Suprapubic skin (tissue), 4 donors: ENCODE measurements at regions not wholly inside any gene's neighbourhood (a gene's known extent, or its start where the extent isn't known, plus 50 kb on each side); places are given as distances from the start of the nearest gene placed in this dataset.

ENCODE experiments used
- DNase-seq, 2 donors: peaks; one replicate each; pipeline ENCODE4 v3.0.0-alpha.2; 2019; ENCODE audit warnings: low spot score in 2 of 2
- H3K27ac ChIP-seq: fragments of 200-600 bp; sonication (generic); one replicate; pipeline ENCODE4 v1.5.1; 2019
- H3K27me3 ChIP-seq: fragments of 200-600 bp; sonication (generic); one replicate; pipeline ENCODE4 v1.5.1; 2019
- H3K36me3 ChIP-seq: fragments of 200-600 bp; sonication (generic); one replicate; pipeline ENCODE4 v1.5.1; 2019
- H3K4me1 ChIP-seq: fragments of 200-600 bp; sonication (generic); one replicate; pipeline ENCODE4 v1.5.1; 2019
- H3K4me3 ChIP-seq: fragments of 200-600 bp; sonication (generic); one replicate; pipeline ENCODE4 v1.5.1; 2019; ENCODE audit warnings: mild to moderate bottlenecking
- H3K9me3 ChIP-seq: fragments of 200-600 bp; sonication (generic); one replicate; pipeline ENCODE4 v1.5.1; 2019
- EP300 ChIP-seq: sonication (generic); formaldehyde crosslinking; IDR thresholded peaks from one replicate; pipeline ENCODE4 v1.6.1; 2017; ENCODE audit warnings: antibody characterized with exemption
- POLR2A ChIP-seq, 2 donors: fragments of 450-650 bp; IDR thresholded peaks; one replicate each; pipeline ENCODE4 v1.6.1; 2017; ENCODE audit warnings: antibody characterized with exemption in 2 of 2, mild to moderate bottlenecking in 2 of 2, moderate library complexity in 2 of 2
- POLR2AphosphoS5 ChIP-seq, 3 donors: sonication (generic); formaldehyde crosslinking; IDR thresholded peaks; one replicate each; pipeline ENCODE4 v1.6.1; 2017; ENCODE audit warnings: antibody characterized with exemption in 3 of 3
- WGBS: methylation state at CpG from one replicate; pipeline ENCODE4 v1.1.5; 2018; 5-methylcytosine and 5-hydroxymethylcytosine counted together
- TF ChIP-seq, protein P1 (sequence below), 2 donors: fragments of 200-600 bp in 1 of 2; fragments of 450-650 bp in 1 of 2; sonication (generic) in 1 of 2; IDR thresholded peaks; one replicate each; pipeline ENCODE4 v1.5.1; 2016 to 2019; ENCODE audit warnings: antibody characterized with exemption in 2 of 2, mild to moderate bottlenecking in 1 of 2, moderate library complexity in 1 of 2

DNA sequence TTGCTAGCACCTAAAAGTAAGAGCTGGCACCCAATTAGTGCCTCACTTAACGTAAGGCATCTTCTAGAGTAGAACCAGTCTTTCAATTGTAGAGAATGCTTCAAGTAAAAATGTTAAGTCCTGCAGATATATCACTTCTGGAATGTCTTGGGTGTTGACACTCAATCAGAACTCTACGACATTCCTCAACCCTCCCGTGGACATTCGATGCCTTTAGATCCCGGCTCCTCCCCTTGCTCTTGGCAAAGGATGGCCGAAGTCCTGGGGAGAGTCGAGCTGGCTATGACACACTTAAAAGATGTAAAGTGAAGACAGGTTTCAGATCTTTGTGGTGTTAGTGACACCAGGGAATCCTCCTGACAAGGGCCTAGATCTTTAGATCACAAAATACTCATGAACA, 87.5 kb upstream of the ERCC6L2 start:
- 58% methylated on average over 7 of the region's 7 CpGs for WGBS
- DNase-seq, result no peak
- no peak for TF ChIP-seq EP300
- TF ChIP-seq, protein P1, sequence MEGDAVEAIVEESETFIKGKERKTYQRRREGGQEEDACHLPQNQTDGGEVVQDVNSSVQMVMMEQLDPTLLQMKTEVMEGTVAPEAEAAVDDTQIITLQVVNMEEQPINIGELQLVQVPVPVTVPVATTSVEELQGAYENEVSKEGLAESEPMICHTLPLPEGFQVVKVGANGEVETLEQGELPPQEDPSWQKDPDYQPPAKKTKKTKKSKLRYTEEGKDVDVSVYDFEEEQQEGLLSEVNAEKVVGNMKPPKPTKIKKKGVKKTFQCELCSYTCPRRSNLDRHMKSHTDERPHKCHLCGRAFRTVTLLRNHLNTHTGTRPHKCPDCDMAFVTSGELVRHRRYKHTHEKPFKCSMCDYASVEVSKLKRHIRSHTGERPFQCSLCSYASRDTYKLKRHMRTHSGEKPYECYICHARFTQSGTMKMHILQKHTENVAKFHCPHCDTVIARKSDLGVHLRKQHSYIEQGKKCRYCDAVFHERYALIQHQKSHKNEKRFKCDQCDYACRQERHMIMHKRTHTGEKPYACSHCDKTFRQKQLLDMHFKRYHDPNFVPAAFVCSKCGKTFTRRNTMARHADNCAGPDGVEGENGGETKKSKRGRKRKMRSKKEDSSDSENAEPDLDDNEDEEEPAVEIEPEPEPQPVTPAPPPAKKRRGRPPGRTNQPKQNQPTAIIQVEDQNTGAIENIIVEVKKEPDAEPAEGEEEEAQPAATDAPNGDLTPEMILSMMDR (IDR thresholded peaks at IDR 0.05), result no peak
- no peak for TF ChIP-seq POLR2AphosphoS5 (IDR thresholded peaks at IDR 0.05)
- TF ChIP-seq POLR2A (IDR thresholded peaks at IDR 0.05), result no peak

DNA sequence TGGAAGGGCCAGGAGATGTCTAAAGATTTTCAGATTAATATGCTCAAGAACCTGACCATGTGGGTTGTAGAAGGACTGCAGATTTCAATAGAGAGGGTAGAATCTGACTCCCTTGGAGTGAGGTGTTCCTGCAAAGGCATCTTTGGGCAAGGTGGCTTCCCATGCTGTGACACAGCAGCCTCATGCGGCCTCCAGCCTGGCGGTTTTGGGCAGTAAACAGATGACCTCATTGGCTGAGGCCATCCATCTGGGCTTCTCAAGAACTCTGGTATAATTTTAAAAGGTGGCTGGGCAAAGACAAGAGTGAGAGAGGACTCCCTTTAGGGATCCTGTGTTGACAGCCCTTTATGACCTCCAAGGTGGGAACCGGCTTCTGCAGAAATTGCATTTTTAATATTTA, 90.3 kb upstream of the ERCC6L2 start:
- Histone ChIP-seq H3K4me3 (no peak overlapping the region), H3K9me3 (no peaks in the 10 kb centered on the region), H3K36me3 (no peaks in the 10 kb centered on the region), H3K27me3 (peaks cover 3% of the 10 kb centered on the region), H3K27ac (no peak overlapping the region), H3K4me1 (no peaks in the 10 kb centered on the region)
- no peak for TF ChIP-seq POLR2AphosphoS5 (IDR thresholded peaks at IDR 0.05)
- TF ChIP-seq POLR2A (IDR thresholded peaks at IDR 0.05), result no peak
- TF ChIP-seq, protein P1 (IDR thresholded peaks at IDR 0.05), result no peak
- no peak for TF ChIP-seq EP300
- no peak for DNase-seq
- 89% methylated on average over 3 of the region's 3 CpGs for WGBS

More for the DNA sequence above, 87.5 kb upstream of the ERCC6L2 start:
- Histone ChIP-seq H3K27me3 (peaks cover 3% of the 10 kb centered on the region), H3K4me1 (no peaks in the 10 kb centered on the region), H3K4me3 (no peak overlapping the region), H3K36me3 (no peaks in the 10 kb centered on the region), H3K27ac (no peak overlapping the region), H3K9me3 (no peaks in the 10 kb centered on the region)

DNA sequence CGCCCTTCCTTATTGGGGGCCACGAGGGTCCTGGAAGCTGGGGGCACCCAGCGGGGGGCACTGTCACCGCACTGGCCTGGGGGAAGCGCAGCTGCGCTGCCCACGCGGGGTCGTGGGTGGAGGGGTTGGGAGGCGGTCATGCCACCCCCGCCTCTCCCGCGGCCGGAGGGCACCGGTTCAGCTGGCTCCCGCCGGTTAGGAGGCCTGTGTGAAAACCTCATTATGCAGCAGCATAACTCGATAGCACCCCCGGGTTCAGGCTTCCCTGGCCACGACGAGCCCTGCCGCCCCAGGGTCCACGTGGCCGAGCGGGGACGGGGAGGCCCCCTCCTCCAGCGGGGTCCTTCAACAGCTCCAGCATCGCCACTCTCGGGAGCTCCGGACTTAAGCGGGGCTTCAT, 91.2 kb upstream of the ERCC6L2 start:
- 95% methylated on average over 30 of the region's 31 CpGs for WGBS
- no peak overlapping the region for H3K27ac ChIP-seq
- TF ChIP-seq POLR2AphosphoS5 (IDR thresholded peaks at IDR 0.05), result no peak
- no peak for TF ChIP-seq POLR2A (IDR thresholded peaks at IDR 0.05)
- no peak for TF ChIP-seq EP300
- TF ChIP-seq, protein P1 (IDR thresholded peaks at IDR 0.05), result no peak
- peaks cover 3% of the 10 kb centered on the region for H3K27me3 ChIP-seq
- H3K4me1 ChIP-seq, result no peaks in the 10 kb centered on the region
- DNase-seq, result no peak
- no peak overlapping the region for H3K4me3 ChIP-seq
- H3K36me3 ChIP-seq, result no peaks in the 10 kb centered on the region
- H3K9me3 ChIP-seq, result no peaks in the 10 kb centered on the region

DNA sequence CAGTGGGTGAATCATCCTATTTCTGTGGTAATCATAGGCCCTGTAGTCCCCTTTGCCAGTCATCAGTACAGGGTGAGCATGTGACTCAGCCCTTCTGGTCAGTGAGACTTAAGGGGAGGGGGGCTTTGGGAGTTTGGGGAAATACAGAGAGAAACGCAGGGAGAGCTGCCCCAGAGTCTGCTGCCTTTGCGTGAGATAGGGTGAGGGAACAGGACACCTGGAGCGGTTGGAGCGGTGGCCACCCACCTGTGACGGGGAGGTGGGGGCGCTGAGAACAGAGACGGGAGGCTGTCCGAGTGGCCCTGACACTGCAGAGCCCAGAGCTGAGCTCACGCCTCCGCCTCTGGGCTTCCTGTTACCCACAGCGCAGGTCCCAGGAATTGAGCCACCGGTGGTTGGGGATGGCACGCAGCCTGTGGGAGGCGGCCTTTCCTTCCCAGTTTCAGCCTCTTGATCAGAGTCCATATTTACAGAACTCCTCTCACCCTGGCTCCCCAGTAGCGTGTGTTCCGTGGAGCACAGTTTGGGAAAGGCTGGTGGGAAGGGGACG, 92.0 kb upstream of the ERCC6L2 start:
- WGBS, result 91% methylated on average over 17 of the region's 17 CpGs
- no peak for TF ChIP-seq POLR2AphosphoS5 (IDR thresholded peaks at IDR 0.05)
- TF ChIP-seq, protein P1 (IDR thresholded peaks at IDR 0.05), result no peak
- TF ChIP-seq EP300, result no peak
- no peak for TF ChIP-seq POLR2A (IDR thresholded peaks at IDR 0.05)
- Histone ChIP-seq H3K4me1 (no peaks in the 10 kb centered on the region), H3K27ac (no peak overlapping the region), H3K9me3 (no peaks in the 10 kb centered on the region), H3K4me3 (no peak overlapping the region), H3K27me3 (peaks cover 3% of the 10 kb centered on the region), H3K36me3 (no peaks in the 10 kb centered on the region)
- DNase-seq, result no peak

DNA sequence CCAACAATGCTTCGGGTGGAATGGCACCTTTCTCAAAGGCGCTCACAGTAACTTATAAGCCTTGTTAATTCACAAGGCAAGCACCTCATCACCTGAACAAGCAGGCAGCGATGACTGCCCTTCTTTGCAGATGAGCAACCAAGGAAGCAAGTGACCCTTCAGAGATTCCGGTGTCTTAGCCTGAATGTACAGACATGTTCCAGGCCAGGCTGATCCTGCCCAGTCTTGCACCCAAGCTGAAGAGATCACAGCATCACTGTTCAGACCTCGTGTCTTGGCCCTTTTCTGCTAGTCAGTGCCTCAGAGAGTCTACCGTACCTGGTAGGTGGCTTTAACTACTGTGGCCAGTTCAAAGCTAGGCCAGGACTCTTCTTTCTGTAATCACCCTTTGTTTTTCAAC, 94.7 kb upstream of the ERCC6L2 start:
- TF ChIP-seq POLR2A (IDR thresholded peaks at IDR 0.05) (no peak), POLR2AphosphoS5 (IDR thresholded peaks at IDR 0.05) (no peak), EP300 (no peak)
- TF ChIP-seq, protein P1 (IDR thresholded peaks at IDR 0.05), result no peak
- no peak for DNase-seq
- 89% methylated on average over 6 of the region's 6 CpGs for WGBS
- H3K27me3 ChIP-seq, result peaks cover 3% of the 10 kb centered on the region
- H3K4me3 ChIP-seq, result no peak overlapping the region
- no peaks in the 10 kb centered on the region for H3K4me1 ChIP-seq
- no peak overlapping the region for H3K27ac ChIP-seq
- no peaks in the 10 kb centered on the region for H3K9me3 ChIP-seq
- H3K36me3 ChIP-seq, result no peaks in the 10 kb centered on the region
